A549 (cell line): ENCODE measurements at regions not wholly inside any gene's neighbourhood (a gene's known extent, or its start where the extent isn't known, plus 50 kb on each side); places are given as distances from the start of the nearest gene placed in this dataset.

Source experiments
- CBX8 ChIP-seq: fragments of 200-600 bp; sonication (generic); IDR thresholded peaks from 2 replicates; pipeline ENCODE4 v1.6.1; 2016
- EP300 ChIP-seq, 2 experiments: fragments of >200 bp; sonication (Bioruptor Twin); formaldehyde crosslinking; IDR thresholded peaks; 2 replicates in 1 of 2; 3 replicates in 1 of 2; pipeline ENCODE4 v1.6.1; 2016 to 2017
- KDM5A ChIP-seq: fragments of 200-600 bp; sonication (generic); IDR thresholded peaks from 2 replicates; pipeline ENCODE4 v1.6.1; 2016; ENCODE audit warnings: antibody characterized with exemption, mild to moderate bottlenecking
- POLR2A ChIP-seq: IDR thresholded peaks from 2 replicates; pipeline ENCODE4 v1.6.1; 2012; ENCODE audit warnings: mild to moderate bottlenecking, low read length
- RAD21 ChIP-seq, 2 experiments: fragments of >200 bp in 1 of 2; sonication (Bioruptor Twin) in 1 of 2; formaldehyde crosslinking in 1 of 2; IDR thresholded peaks in 1 of 2; conservative IDR thresholded peaks in 1 of 2; 2 replicates in 1 of 2; 3 replicates in 1 of 2; pipeline ENCODE4 v1.6.1; 2012 to 2018; ENCODE audit warnings: inconsistent platforms in 1 of 2
- SMC3 ChIP-seq: fragments of >200 bp; sonication (Bioruptor Twin); formaldehyde crosslinking; IDR thresholded peaks from 3 replicates; pipeline ENCODE4 v1.6.1; 2018; ENCODE audit warnings: inconsistent platforms
- ZFP36 ChIP-seq: fragments of 450-650 bp; IDR thresholded peaks from 2 replicates; pipeline ENCODE4 v1.6.1; 2014; ENCODE audit warnings: borderline replicate concordance; ENCODE audit not compliant: partially characterized antibody
- TF ChIP-seq, protein P1 (sequence below): fragments of >200 bp; sonication (Bioruptor Twin); formaldehyde crosslinking; IDR thresholded peaks from 3 replicates; pipeline ENCODE4 v1.5.1; 2016
- TF ChIP-seq, protein P2 (sequence below): fragments of 150-350 bp; IDR thresholded peaks from 2 replicates; pipeline ENCODE4 v1.6.1; 2014; ENCODE audit warnings: low read depth, mild to moderate bottlenecking, low read length
- TF ChIP-seq, protein P3 (sequence below): fragments of 250-450 bp; sonication (Bioruptor Pico); IDR thresholded peaks from 2 replicates; pipeline ENCODE4 v1.5.0; 2021; ENCODE audit warnings: mild to moderate bottlenecking, moderate library complexity, borderline replicate concordance

DNA sequence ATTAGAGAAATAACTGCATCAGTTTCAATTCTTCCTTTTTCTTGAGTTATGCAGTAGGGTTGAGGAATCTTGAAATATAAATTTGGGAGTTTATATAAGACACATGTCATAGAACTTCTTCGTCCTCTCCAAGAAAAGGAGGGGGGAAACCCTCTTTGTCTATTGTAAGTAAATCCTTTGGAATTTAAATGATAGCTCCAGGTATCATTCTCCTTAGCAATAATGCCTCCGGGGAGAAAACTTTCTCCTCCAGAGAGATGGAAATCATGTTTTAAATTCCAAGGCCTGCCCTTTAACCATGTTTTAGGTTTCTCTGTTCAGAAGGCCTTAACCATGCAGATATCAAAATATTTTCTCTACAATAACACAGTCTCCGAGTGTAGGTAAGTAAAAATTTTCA, 899.7 kb upstream of the GCFC2 start:
- TF ChIP-seq, protein P1, sequence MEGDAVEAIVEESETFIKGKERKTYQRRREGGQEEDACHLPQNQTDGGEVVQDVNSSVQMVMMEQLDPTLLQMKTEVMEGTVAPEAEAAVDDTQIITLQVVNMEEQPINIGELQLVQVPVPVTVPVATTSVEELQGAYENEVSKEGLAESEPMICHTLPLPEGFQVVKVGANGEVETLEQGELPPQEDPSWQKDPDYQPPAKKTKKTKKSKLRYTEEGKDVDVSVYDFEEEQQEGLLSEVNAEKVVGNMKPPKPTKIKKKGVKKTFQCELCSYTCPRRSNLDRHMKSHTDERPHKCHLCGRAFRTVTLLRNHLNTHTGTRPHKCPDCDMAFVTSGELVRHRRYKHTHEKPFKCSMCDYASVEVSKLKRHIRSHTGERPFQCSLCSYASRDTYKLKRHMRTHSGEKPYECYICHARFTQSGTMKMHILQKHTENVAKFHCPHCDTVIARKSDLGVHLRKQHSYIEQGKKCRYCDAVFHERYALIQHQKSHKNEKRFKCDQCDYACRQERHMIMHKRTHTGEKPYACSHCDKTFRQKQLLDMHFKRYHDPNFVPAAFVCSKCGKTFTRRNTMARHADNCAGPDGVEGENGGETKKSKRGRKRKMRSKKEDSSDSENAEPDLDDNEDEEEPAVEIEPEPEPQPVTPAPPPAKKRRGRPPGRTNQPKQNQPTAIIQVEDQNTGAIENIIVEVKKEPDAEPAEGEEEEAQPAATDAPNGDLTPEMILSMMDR, result no peak
- TF ChIP-seq, protein P2, sequence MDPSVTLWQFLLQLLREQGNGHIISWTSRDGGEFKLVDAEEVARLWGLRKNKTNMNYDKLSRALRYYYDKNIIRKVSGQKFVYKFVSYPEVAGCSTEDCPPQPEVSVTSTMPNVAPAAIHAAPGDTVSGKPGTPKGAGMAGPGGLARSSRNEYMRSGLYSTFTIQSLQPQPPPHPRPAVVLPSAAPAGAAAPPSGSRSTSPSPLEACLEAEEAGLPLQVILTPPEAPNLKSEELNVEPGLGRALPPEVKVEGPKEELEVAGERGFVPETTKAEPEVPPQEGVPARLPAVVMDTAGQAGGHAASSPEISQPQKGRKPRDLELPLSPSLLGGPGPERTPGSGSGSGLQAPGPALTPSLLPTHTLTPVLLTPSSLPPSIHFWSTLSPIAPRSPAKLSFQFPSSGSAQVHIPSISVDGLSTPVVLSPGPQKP, result no peak
- TF ChIP-seq POLR2A (no peak), RAD21 (conservative IDR thresholded peaks at IDR 0.05 in 1 of 2, IDR thresholded peaks at IDR 0.05 in 1 of 2) (no peak), SMC3 (no peak), CBX8 (no peak), KDM5A (no peak), EP300 (IDR thresholded peaks at IDR 0.05) (no peak), ZFP36 (no peak)
- TF ChIP-seq, protein P3, sequence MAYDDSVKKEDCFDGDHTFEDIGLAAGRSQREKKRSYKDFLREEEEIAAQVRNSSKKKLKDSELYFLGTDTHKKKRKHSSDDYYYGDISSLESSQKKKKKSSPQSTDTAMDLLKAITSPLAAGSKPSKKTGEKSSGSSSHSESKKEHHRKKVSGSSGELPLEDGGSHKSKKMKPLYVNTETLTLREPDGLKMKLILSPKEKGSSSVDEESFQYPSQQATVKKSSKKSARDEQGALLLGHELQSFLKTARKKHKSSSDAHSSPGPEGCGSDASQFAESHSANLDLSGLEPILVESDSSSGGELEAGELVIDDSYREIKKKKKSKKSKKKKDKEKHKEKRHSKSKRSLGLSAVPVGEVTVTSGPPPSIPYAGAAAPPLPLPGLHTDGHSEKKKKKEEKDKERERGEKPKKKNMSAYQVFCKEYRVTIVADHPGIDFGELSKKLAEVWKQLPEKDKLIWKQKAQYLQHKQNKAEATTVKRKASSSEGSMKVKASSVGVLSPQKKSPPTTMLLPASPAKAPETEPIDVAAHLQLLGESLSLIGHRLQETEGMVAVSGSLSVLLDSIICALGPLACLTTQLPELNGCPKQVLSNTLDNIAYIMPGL (CRISPR knock-in tag), result no peak
